OCI-LY7 (cell line): ENCODE measurements at regions not wholly inside any gene's neighbourhood (a gene's known extent, or its start where the extent isn't known, plus 50 kb on each side); places are given as distances from the start of the nearest gene placed in this dataset.

ENCODE experiments used
- BruUV-seq: library from RNA; stranded (reverse); fragments of 400-500 nt; replicated peaks from 2 replicates; lab custom pipeline; 2021; lab: Mats Ljungman, UMichigan
- CTCF ChIA-PET: fragments of 300-600 bp; sonication (Branson Sonifier 250); formaldehyde crosslinking; loops from one replicate; lab custom pipeline; 2022; ENCODE audit warnings: antibody characterized with exemption; ENCODE audit not compliant: unreplicated experiment; lab: Charles Lee
- POLR2A ChIA-PET: fragments of 300-600 bp; sonication (Branson Sonifier 250); formaldehyde crosslinking; loops from one replicate; lab custom pipeline; 2022; ENCODE audit warnings: antibody characterized with exemption; lab: Charles Lee
- DNase-seq: peaks from one replicate; pipeline ENCODE4 v3.0.0-alpha.2; 2015; ENCODE audit warnings: low spot score
- H2AFZ ChIP-seq: fragments of 200-600 bp; sonication (generic), shearing (Covaris generic); 2 replicates; pipeline ENCODE4 v1.6.1; 2014; ENCODE audit warnings: mild to moderate bottlenecking, antibody characterized with exemption, low read length, moderate library complexity
- H3K27ac ChIP-seq: fragments of 200-600 bp; sonication (generic); 2 replicates; pipeline ENCODE4 v1.5.1; 2014; ENCODE audit warnings: mixed run types, low read depth, mild to moderate bottlenecking, moderate library complexity, low read length, inconsistent platforms; ENCODE audit not compliant: poor library complexity, severe bottlenecking
- H3K36me3 ChIP-seq: fragments of 200-600 bp; sonication (generic); 2 replicates; pipeline ENCODE4 v1.6.1; 2014; ENCODE audit warnings: mild to moderate bottlenecking, antibody characterized with exemption, low read length, moderate library complexity, mixed read lengths; ENCODE audit not compliant: insufficient read depth
- H3K4me1 ChIP-seq: fragments of 200-600 bp; sonication (generic); 2 replicates; pipeline ENCODE4 v1.5.1; 2014; ENCODE audit warnings: mild to moderate bottlenecking, low read length; ENCODE audit not compliant: insufficient read depth, poor library complexity, severe bottlenecking
- H3K4me2 ChIP-seq: fragments of 200-600 bp; sonication (generic); 2 replicates; pipeline ENCODE4 v1.6.1; 2014; ENCODE audit warnings: mild to moderate bottlenecking, low read length
- H3K4me3 ChIP-seq: fragments of 200-600 bp; sonication (generic); 2 replicates; pipeline ENCODE4 v1.5.1; 2014; ENCODE audit warnings: mild to moderate bottlenecking, low read depth, low read length; ENCODE audit not compliant: poor library complexity, severe bottlenecking
- H3K79me2 ChIP-seq: fragments of 200-600 bp; sonication (generic); 2 replicates; pipeline ENCODE4 v1.6.1; 2016; ENCODE audit warnings: low read depth, mild to moderate bottlenecking, low read length, moderate library complexity, mixed read lengths; ENCODE audit not compliant: insufficient read depth
- H3K9me2 ChIP-seq: fragments of 200-600 bp; sonication (generic); 2 replicates; pipeline ENCODE4 v1.6.1; 2016; ENCODE audit warnings: mild to moderate bottlenecking, low read length, mixed read lengths; ENCODE audit not compliant: insufficient read depth
- H3K9me3 ChIP-seq: fragments of 200-600 bp; sonication (generic); 2 replicates; pipeline ENCODE4 v1.6.1; 2014; ENCODE audit warnings: mild to moderate bottlenecking, mixed run types, low read length, mixed read lengths
- H4K20me1 ChIP-seq: fragments of 200-600 bp; sonication (generic); 2 replicates; pipeline ENCODE4 v1.6.1; 2014; ENCODE audit warnings: mild to moderate bottlenecking, antibody characterized with exemption, low read length, moderate library complexity, mixed read lengths; ENCODE audit not compliant: insufficient read depth
- CTCF ChIP-seq: fragments of 200-600 bp; sonication (generic); conservative IDR thresholded peaks from 2 replicates; pipeline ENCODE4 v1.5.1; 2014; ENCODE audit warnings: mild to moderate bottlenecking, antibody characterized with exemption, low read length, moderate library complexity, mixed read lengths
- EZH2phosphoT487 ChIP-seq: fragments of 200-600 bp; sonication (generic); IDR thresholded peaks from 2 replicates; pipeline ENCODE4 v1.6.1; 2018; ENCODE audit warnings: low read depth, borderline replicate concordance, mild to moderate bottlenecking, mixed run types, antibody characterized with exemption, low read length, moderate library complexity, mixed read lengths
- intact Hi-C: fragments of 100-400 bp; cut with micrococcal nuclease; formaldehyde crosslinking; loops from one replicate; pipeline ENCODE4 v1.10.0; 2022; ENCODE audit not compliant: unreplicated experiment

GRCh38 chr7:26522633-26523032 is 231.0 kb downstream of the SNX10 start:
- Histone ChIP-seq H3K36me3 (no peaks in the 10 kb centered on the region), H3K4me3 (no peak overlapping the region), H3K4me1 (no peaks in the 10 kb centered on the region), H3K9me2 (no peaks in the 10 kb centered on the region), H4K20me1 (no peaks in the 10 kb centered on the region), H3K27ac (no peak overlapping the region), H3K79me2 (no peaks in the 10 kb centered on the region), H3K9me3 (no peaks in the 10 kb centered on the region), H2AFZ (no peak overlapping the region), H3K4me2 (no peak overlapping the region)
- ChIA-PET CTCF (interaction anchor here (0.5 kb wide), 1 partner anchor 1598 kb away, joined by 3 read pairs; no protein-coding TSS in a partner anchor), POLR2A (no interaction called here)
- intact Hi-C loops: no loop called here
- no peak for TF ChIP-seq EZH2phosphoT487
- no peak for TF ChIP-seq CTCF
- BruUV-seq: no TSS peak
- DNase-seq: no peak

GRCh38 chr7:26525398-26526264 is 234.0 kb downstream of the SNX10 start:
- Histone ChIP-seq H3K4me3 (no peak overlapping the region), H3K9me3 (no peaks in the 10 kb centered on the region), H4K20me1 (no peaks in the 10 kb centered on the region), H3K4me2 (no peak overlapping the region), H3K4me1 (no peaks in the 10 kb centered on the region), H3K79me2 (no peaks in the 10 kb centered on the region), H3K27ac (no peak overlapping the region), H3K36me3 (no peaks in the 10 kb centered on the region), H2AFZ (no peak overlapping the region), H3K9me2 (no peaks in the 10 kb centered on the region)
- BruUV-seq: no TSS peak
- CTCF ChIA-PET: no interaction called here
- TF ChIP-seq EZH2phosphoT487 (no peak), CTCF (no peak)
- intact Hi-C loops: no loop called here
- no peak for DNase-seq
- POLR2A ChIA-PET: interaction anchor here (0.6 kb wide), 1 partner anchor 517 kb away, joined by 3 read pairs; no protein-coding TSS in a partner anchor

GRCh38 chr7:26526265-26526587 is 234.6 kb downstream of the SNX10 start:
- H4K20me1 ChIP-seq: no peaks in the 10 kb centered on the region
- no peaks in the 10 kb centered on the region for H3K79me2 ChIP-seq
- intact Hi-C loops: no loop called here
- H3K4me1 ChIP-seq: no peaks in the 10 kb centered on the region
- no peaks in the 10 kb centered on the region for H3K36me3 ChIP-seq
- ChIA-PET POLR2A (no interaction called here), CTCF (no interaction called here)
- H3K27ac ChIP-seq: no peak overlapping the region
- no peak overlapping the region for H2AFZ ChIP-seq
- no TSS peak for BruUV-seq
- H3K4me2 ChIP-seq: no peak overlapping the region
- no peaks in the 10 kb centered on the region for H3K9me3 ChIP-seq
- no peaks in the 10 kb centered on the region for H3K9me2 ChIP-seq
- DNase-seq: no peak
- no peak overlapping the region for H3K4me3 ChIP-seq
- no peak for TF ChIP-seq CTCF
- TF ChIP-seq EZH2phosphoT487: no peak
